ENCODE measurements at regions not wholly inside any gene's neighbourhood (a gene's known extent, or its start where the extent isn't known, plus 50 kb on each side); places are given as distances from the start of the nearest gene placed in this dataset.

DNA sequence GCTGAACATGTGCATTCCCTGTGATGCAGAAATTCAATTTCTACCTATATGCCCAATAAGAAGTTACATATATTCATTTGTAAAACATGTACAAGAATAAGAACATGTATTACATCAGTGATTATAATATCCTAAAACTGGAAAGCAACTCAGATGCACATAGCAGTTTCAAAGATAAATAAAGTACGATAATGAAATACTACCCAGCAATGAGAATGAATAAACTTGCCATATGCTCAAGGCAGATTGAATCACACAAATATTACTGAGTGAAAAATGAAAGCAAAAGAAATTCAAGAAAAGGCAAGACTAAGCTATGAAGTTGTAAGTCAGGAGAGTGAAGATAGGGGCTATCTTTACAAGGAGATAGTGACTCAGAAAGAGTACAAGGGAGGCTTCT lies 345.3 kb upstream of the OR4E1 start:
- TF ChIP-seq POLR2A (IDR thresholded peaks at IDR 0.05) (no peak), CTCF (IDR thresholded peaks at IDR 0.05) (no peak)
